ENCODE measurements at regions not wholly inside any gene's neighbourhood (a gene's known extent, or its start where the extent isn't known, plus 50 kb on each side); places are given as distances from the start of the nearest gene placed in this dataset.

GRCh38 chr14:101086926-101087325, 183.4 kb upstream of the RTL1 start (continued):
- TF ChIP-seq MAX (IDR thresholded peaks at IDR 0.05; ENCODE audit: low read depth) = no peak

GRCh38 chr14:101087614-101088394, 184.3 kb upstream of the RTL1 start:
- Histone ChIP-seq H3K36me3 (replicated peaks in 1 of 2; ENCODE audit: control insufficient read depth in 1 of 2, insufficient read depth in 2 of 2, low read length in 1 of 2) (no peaks in the 10 kb centered on the region), H3K9ac (no peak overlapping the region), H4K20me1 (ENCODE audit: insufficient read depth) (no peaks in the 10 kb centered on the region), H3K9me2 (no peaks in the 10 kb centered on the region), H3K9me3 (no peaks in the 10 kb centered on the region), H2AFZ (ENCODE audit: low read depth) (no peak overlapping the region), H3K4me2 (no peak overlapping the region), H3K4me3 (ENCODE audit: low read depth in 2 of 2, low read length in 1 of 2) (no peak overlapping the region), H3K79me2 (ENCODE audit: insufficient read depth) (no peaks in the 10 kb centered on the region), H3F3A (replicated peaks; ENCODE audit: insufficient read depth) (no peaks in the 10 kb centered on the region), H3K4me1 (ENCODE audit: control insufficient read depth in 1 of 2, insufficient read depth in 2 of 2, low read depth in 1 of 2, low read length in 1 of 2) (peaks cover 0 to 24% of the 10 kb centered on the region in 2 experiments; a peak in 2 of 4 replicates), H3K27ac (ENCODE audit: low read depth in 2 of 2, low read length in 1 of 2) (peak overlapping the region in 1 of 2 experiments; percentile 95; a peak in 2 of 4 replicates), H3K27me3 (ENCODE audit: insufficient read depth) (no peaks in the 10 kb centered on the region)
- no peak for TF ChIP-seq RFX5 (IDR thresholded peaks at IDR 0.05; ENCODE audit: low read length)
- TF ChIP-seq PBX3 (IDR thresholded peaks at IDR 0.05) = no peak
- no peak for TF ChIP-seq SIN3A (IDR thresholded peaks at IDR 0.05; ENCODE audit: borderline replicate concordance, low read depth, low read length)
- no peak for TF ChIP-seq TAF1 (IDR thresholded peaks at IDR 0.05; ENCODE audit: borderline replicate concordance, low read depth, low read length)
- TF ChIP-seq RCOR1 (IDR thresholded peaks at IDR 0.05; ENCODE audit: low read length) = no peak
- TF ChIP-seq TEAD4 (IDR thresholded peaks at IDR 0.05; ENCODE audit: borderline replicate concordance, insufficient read depth) = no peak
- DNase-seq = no peak
- CTCF ChIA-PET = interaction anchor here (0.5 to 1.9 kb wide), 7 partner anchors 10 to 503 kb away, joined by 3 to 7 read pairs (median 3); no protein-coding TSS in a partner anchor
- WGBS (ENCODE audit: low lambda C conversion rate) = 75% methylated on average over 10 of the region's 11 CpGs
- POLR2A ChIA-PET = interaction anchor here (1.0 to 2.2 kb wide), 4 partner anchors 40 to 304 kb away, joined by 3 to 8 read pairs (median 4); no protein-coding TSS in a partner anchor

- H3K4me3 ChIP-seq (ENCODE audit: low read depth in 2 of 2, low read length in 1 of 2) = no peak overlapping the region
- no peak for TF ChIP-seq MAX (IDR thresholded peaks at IDR 0.05; ENCODE audit: low read depth)
- no peak for TF ChIP-seq POLR2AphosphoS5 (IDR thresholded peaks at IDR 0.05; ENCODE audit: low read depth, low read length)
- no peak for TF ChIP-seq RXRA (IDR thresholded peaks at IDR 0.05; ENCODE audit: borderline replicate concordance, low read depth)
- no peak for TF ChIP-seq RAD21 (IDR thresholded peaks at IDR 0.05; ENCODE audit: low read length)
- TF ChIP-seq CTCF (IDR thresholded peaks at IDR 0.05) = no peak
- no peaks in the 10 kb centered on the region for H3K36me3 ChIP-seq (replicated peaks in 1 of 2; ENCODE audit: control insufficient read depth in 1 of 2, insufficient read depth in 2 of 2, low read length in 1 of 2)
- H2AFZ ChIP-seq (ENCODE audit: low read depth) = no peak overlapping the region
- POLR2A ChIA-PET = interaction anchor here (0.8 to 2.2 kb wide), 5 partner anchors 14 to 305 kb away, joined by 3 to 8 read pairs (median 3); no protein-coding TSS in a partner anchor
- DNase-seq = no peak
- no peaks in the 10 kb centered on the region for H3K9me2 ChIP-seq
- H3K27ac ChIP-seq (ENCODE audit: low read depth in 2 of 2, low read length in 1 of 2) = peak overlapping the region in 1 of 2 experiments; percentile 95; a peak in 2 of 4 replicates
- 80% methylated on average over 1 of the region's 6 CpGs for WGBS (ENCODE audit: low lambda C conversion rate)
- no peaks in the 10 kb centered on the region for H3K9me3 ChIP-seq
- no peak overlapping the region for H3K9ac ChIP-seq
- H4K20me1 ChIP-seq (ENCODE audit: insufficient read depth) = no peaks in the 10 kb centered on the region
- peaks cover 0 to 24% of the 10 kb centered on the region in 2 experiments; a peak in 2 of 4 replicates for H3K4me1 ChIP-seq (ENCODE audit: control insufficient read depth in 1 of 2, insufficient read depth in 2 of 2, low read depth in 1 of 2, low read length in 1 of 2)
- H3K4me2 ChIP-seq = no peak overlapping the region
- H3K79me2 ChIP-seq (ENCODE audit: insufficient read depth) = no peaks in the 10 kb centered on the region
- no peaks in the 10 kb centered on the region for H3K27me3 ChIP-seq (ENCODE audit: insufficient read depth)
- H3F3A ChIP-seq (replicated peaks; ENCODE audit: insufficient read depth) = no peaks in the 10 kb centered on the region
- CTCF ChIA-PET = interaction anchor here (0.9 to 1.9 kb wide), 4 partner anchors 11 to 183 kb away, joined by 3 to 7 read pairs (median 4); no protein-coding TSS in a partner anchor
Observed at GRCh38 chr14:101088395-101088667, 184.8 kb upstream of the RTL1 start.

All from SK-N-SH (cell line).